ENCODE measurements at regions not wholly inside any gene's neighbourhood (a gene's known extent, or its start where the extent isn't known, plus 50 kb on each side); places are given as distances from the start of the nearest gene placed in this dataset.

DNA sequence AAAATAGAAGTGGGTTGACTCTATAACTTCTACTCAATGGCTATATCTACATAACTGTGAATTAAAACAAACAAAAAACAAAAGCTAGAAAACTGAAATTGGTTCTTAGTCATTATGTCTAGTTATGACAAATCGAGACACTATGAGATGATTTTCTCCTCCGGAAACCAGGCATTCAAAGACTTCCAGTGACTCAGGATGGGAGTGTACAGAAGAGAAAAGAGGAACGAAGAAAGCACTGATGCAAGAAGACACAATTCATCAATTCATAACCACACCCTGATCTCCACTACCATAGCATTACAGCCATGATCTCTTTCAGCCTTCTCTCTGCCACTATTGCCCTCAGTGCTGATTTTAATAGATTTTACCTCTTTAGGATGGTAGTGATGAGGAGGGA, 253.6 kb downstream of the CBLL2 start:
- TF ChIP-seq TCF7L2 (IDR thresholded peaks at IDR 0.05; ENCODE audit: borderline replicate concordance, low read depth, low read length): no peak
- TF ChIP-seq, protein P1, sequence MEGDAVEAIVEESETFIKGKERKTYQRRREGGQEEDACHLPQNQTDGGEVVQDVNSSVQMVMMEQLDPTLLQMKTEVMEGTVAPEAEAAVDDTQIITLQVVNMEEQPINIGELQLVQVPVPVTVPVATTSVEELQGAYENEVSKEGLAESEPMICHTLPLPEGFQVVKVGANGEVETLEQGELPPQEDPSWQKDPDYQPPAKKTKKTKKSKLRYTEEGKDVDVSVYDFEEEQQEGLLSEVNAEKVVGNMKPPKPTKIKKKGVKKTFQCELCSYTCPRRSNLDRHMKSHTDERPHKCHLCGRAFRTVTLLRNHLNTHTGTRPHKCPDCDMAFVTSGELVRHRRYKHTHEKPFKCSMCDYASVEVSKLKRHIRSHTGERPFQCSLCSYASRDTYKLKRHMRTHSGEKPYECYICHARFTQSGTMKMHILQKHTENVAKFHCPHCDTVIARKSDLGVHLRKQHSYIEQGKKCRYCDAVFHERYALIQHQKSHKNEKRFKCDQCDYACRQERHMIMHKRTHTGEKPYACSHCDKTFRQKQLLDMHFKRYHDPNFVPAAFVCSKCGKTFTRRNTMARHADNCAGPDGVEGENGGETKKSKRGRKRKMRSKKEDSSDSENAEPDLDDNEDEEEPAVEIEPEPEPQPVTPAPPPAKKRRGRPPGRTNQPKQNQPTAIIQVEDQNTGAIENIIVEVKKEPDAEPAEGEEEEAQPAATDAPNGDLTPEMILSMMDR (tag by site-specific recombination; IDR thresholded peaks at IDR 0.05): no peak
- TF ChIP-seq ZNF175 (tag by site-specific recombination; IDR thresholded peaks at IDR 0.05): no peak
- no peak for TF ChIP-seq ZBTB11 (tag by site-specific recombination; conservative IDR thresholded peaks at IDR 0.05; ENCODE audit: low read depth)

Measured in HEK293 (cell line).